ENCODE measurements at regions not wholly inside any gene's neighbourhood (a gene's known extent, or its start where the extent isn't known, plus 50 kb on each side); places are given as distances from the start of the nearest gene placed in this dataset.

DNA sequence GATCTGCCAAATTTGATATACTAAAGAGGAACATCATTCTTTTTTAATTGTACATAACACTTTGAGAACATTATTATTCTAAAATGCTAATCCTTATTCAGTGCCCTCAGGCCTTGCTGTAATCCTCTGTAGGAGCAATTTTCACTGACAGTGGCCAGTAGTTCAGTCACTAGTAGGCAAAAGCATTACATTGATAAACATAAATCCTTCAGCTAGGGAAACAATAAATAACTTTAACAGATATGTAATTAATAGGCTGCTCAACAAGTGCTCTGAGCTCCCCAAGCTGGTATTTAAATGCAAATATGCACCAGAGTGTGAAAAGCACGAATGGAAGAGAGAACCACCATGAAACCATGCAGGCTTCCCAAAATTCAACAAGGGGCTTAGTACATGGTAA is 77.7 kb upstream of the FAM47C start:
- no peaks in the 10 kb centered on the region for H3K4me1 Mint-ChIP-seq
- H3K79me2 ChIP-seq (ENCODE audit: low read depth) = no peaks in the 10 kb centered on the region
- H3K27ac ChIP-seq = no peak overlapping the region
- no peak overlapping the region for H3K27ac Mint-ChIP-seq
- no peak for DNase-seq (ENCODE audit: low spot score)
- no peaks in the 10 kb centered on the region for H3K36me3 ChIP-seq
- H3K36me3 Mint-ChIP-seq = no peaks in the 10 kb centered on the region
- H3K4me2 ChIP-seq = no peak overlapping the region
- no peaks in the 10 kb centered on the region for H4K20me1 ChIP-seq (ENCODE audit: low read depth)
- no peaks in the 10 kb centered on the region for H3K27me3 Mint-ChIP-seq (ENCODE audit: insufficient read depth, low read depth)
- no peaks in the 10 kb centered on the region for H3K4me1 ChIP-seq
- no peak overlapping the region for H3K9ac ChIP-seq
- H3F3A ChIP-seq (ENCODE audit: low read depth) = no peaks in the 10 kb centered on the region
- TF ChIP-seq, protein P1, sequence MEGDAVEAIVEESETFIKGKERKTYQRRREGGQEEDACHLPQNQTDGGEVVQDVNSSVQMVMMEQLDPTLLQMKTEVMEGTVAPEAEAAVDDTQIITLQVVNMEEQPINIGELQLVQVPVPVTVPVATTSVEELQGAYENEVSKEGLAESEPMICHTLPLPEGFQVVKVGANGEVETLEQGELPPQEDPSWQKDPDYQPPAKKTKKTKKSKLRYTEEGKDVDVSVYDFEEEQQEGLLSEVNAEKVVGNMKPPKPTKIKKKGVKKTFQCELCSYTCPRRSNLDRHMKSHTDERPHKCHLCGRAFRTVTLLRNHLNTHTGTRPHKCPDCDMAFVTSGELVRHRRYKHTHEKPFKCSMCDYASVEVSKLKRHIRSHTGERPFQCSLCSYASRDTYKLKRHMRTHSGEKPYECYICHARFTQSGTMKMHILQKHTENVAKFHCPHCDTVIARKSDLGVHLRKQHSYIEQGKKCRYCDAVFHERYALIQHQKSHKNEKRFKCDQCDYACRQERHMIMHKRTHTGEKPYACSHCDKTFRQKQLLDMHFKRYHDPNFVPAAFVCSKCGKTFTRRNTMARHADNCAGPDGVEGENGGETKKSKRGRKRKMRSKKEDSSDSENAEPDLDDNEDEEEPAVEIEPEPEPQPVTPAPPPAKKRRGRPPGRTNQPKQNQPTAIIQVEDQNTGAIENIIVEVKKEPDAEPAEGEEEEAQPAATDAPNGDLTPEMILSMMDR (IDR thresholded peaks at IDR 0.05) = no peak
- TF ChIP-seq EZH2phosphoT487 (IDR thresholded peaks at IDR 0.05) (no peak), EZH2 (IDR thresholded peaks at IDR 0.05) (no peak)
- no peak overlapping the region for H3K4me3 ChIP-seq
- H3K9me3 ChIP-seq (ENCODE audit: low read depth) = peaks cover 8% of the 10 kb centered on the region
- H3K4me3 Mint-ChIP-seq = no peak overlapping the region
- H2AFZ ChIP-seq (replicated peaks) = no peak overlapping the region
- peaks cover 3% of the 10 kb centered on the region for H3K9me3 Mint-ChIP-seq
- no peaks in the 10 kb centered on the region for H3K27me3 ChIP-seq

DNA sequence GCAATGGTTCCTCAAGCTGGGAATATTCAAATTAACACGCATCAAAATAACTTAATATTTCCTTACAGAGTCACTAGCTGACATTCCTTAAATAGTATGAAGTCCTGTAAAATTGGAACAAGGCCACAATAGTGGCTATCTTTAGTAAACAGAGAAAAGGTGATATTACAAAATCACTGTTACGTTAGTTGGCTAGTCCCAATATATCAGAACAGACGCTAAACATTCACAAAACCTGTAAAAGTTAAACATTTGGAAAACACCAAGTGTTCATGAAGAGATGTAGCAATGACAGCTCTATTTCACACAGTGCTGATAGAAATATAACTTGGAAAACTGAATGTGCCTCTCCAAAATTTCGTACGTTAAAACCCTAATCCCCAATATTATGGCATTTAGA is 61.0 kb upstream of the FAM47C start:
- H3K27ac ChIP-seq = no peak overlapping the region
- Mint-ChIP-seq H3K27ac (no peak overlapping the region), H3K9me3 (no peaks in the 10 kb centered on the region), H3K27me3 (ENCODE audit: insufficient read depth, low read depth) (no peaks in the 10 kb centered on the region), H3K36me3 (no peaks in the 10 kb centered on the region), H3K4me1 (peaks cover 2% of the 10 kb centered on the region), H3K4me3 (no peak overlapping the region)
- no peak overlapping the region for H3K4me3 ChIP-seq
- no peaks in the 10 kb centered on the region for H4K20me1 ChIP-seq (ENCODE audit: low read depth)
- no peak overlapping the region for H2AFZ ChIP-seq (replicated peaks)
- H3K36me3 ChIP-seq = no peaks in the 10 kb centered on the region
- no peaks in the 10 kb centered on the region for H3K27me3 ChIP-seq
- no peak for DNase-seq (ENCODE audit: low spot score)
- no peaks in the 10 kb centered on the region for H3K79me2 ChIP-seq (ENCODE audit: low read depth)
- peaks cover 18% of the 10 kb centered on the region for H3F3A ChIP-seq (ENCODE audit: low read depth)
- no peak overlapping the region for H3K4me2 ChIP-seq
- TF ChIP-seq EZH2 (IDR thresholded peaks at IDR 0.05) (no peak), EZH2phosphoT487 (IDR thresholded peaks at IDR 0.05) (no peak)
- TF ChIP-seq, protein P1 (IDR thresholded peaks at IDR 0.05) = no peak
- H3K9ac ChIP-seq = no peak overlapping the region
- H3K9me3 ChIP-seq (ENCODE audit: low read depth) = no peaks in the 10 kb centered on the region
- peaks cover 26% of the 10 kb centered on the region for H3K4me1 ChIP-seq

DNA sequence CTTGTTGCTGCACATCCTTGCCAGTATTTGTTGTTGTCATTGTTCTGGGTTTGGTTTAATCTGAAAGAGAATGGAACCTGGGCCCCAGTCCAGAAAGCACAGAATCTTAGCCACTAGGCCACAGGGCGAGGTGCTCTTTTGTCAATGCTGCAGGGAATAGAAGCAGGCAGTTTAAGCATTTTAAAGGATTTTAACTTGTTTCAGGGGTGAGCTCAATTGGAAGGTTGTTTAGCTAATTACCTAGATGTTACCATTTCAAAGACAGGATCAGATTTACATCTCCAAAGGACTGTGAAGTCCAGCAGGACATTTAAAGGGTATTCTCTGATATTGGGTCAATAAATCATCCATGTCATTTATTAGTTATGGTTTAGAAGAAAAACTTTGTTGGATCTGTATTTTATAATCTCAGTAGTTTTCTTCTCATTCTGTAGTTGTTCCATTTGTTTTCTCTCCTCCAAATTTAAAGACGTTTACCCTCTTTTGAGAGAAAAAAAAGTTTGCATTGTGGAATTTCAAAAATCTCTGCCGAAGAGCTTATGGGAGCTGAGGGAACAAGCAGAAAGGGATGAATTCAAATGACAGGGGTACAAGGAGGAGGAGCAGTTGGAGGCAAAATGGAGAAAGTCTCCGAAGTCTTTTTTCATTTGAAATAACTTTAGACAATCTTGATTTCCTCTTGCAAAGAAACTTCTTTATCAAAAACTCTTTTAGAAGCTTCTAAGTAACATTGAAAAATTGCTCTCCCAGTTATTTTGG is 57.5 kb upstream of the FAM47C start:
- Histone ChIP-seq H3K4me2 (peak overlapping the region; percentile 70), H3F3A (ENCODE audit: low read depth) (peaks cover 18% of the 10 kb centered on the region), H3K27ac (peak overlapping the region; percentile 91), H3K79me2 (ENCODE audit: low read depth) (no peaks in the 10 kb centered on the region), H2AFZ (replicated peaks) (peak overlapping the region; percentile 0), H3K9ac (no peak overlapping the region), H3K4me3 (peak overlapping the region; percentile 17), H3K27me3 (no peaks in the 10 kb centered on the region), H4K20me1 (ENCODE audit: low read depth) (no peaks in the 10 kb centered on the region), H3K36me3 (no peaks in the 10 kb centered on the region), H3K9me3 (ENCODE audit: low read depth) (no peaks in the 10 kb centered on the region), H3K4me1 (peaks cover 26% of the 10 kb centered on the region)
- DNase-seq (ENCODE audit: low spot score) = peak; percentile 65
- Mint-ChIP-seq H3K27me3 (ENCODE audit: insufficient read depth, low read depth) (no peaks in the 10 kb centered on the region), H3K4me1 (peaks cover 2% of the 10 kb centered on the region), H3K27ac (no peak overlapping the region), H3K36me3 (no peaks in the 10 kb centered on the region), H3K4me3 (no peak overlapping the region), H3K9me3 (no peaks in the 10 kb centered on the region)
- TF ChIP-seq EZH2phosphoT487 (IDR thresholded peaks at IDR 0.05) = no peak
- no peak for TF ChIP-seq EZH2 (IDR thresholded peaks at IDR 0.05)
- TF ChIP-seq, protein P1 (IDR thresholded peaks at IDR 0.05) = no peak

Measured in neural progenitor cell (in vitro differentiated cells).